Panc1 (cell line): ENCODE measurements at regions not wholly inside any gene's neighbourhood (a gene's known extent, or its start where the extent isn't known, plus 50 kb on each side); places are given as distances from the start of the nearest gene placed in this dataset.

ENCODE experiments used
- ATAC-seq: fragments of 200-7000 bp; cut with Tn5 transposase; 2 replicates; pipeline ENCODE4 v1.9.1; 2020; ENCODE audit warnings: mild to moderate bottlenecking, moderate library complexity
- BruUV-seq: library from RNA; stranded (reverse); fragments of 400-500 nt; replicated peaks from 2 replicates; lab custom pipeline; 2021; lab: Mats Ljungman, UMichigan
- CTCF ChIA-PET: fragments of 300-600 bp; sonication (Branson Sonifier 250); formaldehyde crosslinking; loops from one replicate; lab custom pipeline; 2022; ENCODE audit warnings: antibody characterized with exemption; lab: Charles Lee
- POLR2A ChIA-PET: fragments of 300-600 bp; sonication (Branson Sonifier 250); formaldehyde crosslinking; loops from one replicate; lab custom pipeline; 2022; ENCODE audit warnings: antibody characterized with exemption; lab: Charles Lee
- DNase-seq: peaks from one replicate; pipeline ENCODE4 v3.0.0-alpha.2; 2010; ENCODE audit warnings: low read depth, low spot score
- H3K27ac ChIP-seq: 2 replicates; pipeline ENCODE4 v1.5.1; 2011; ENCODE audit warnings: mild to moderate bottlenecking, low read length, inconsistent platforms
- H3K27me3 ChIP-seq: fragments of 200-500 bp; sonication (Bioruptor generic); 2 replicates; pipeline ENCODE4 v1.6.0; 2014; ENCODE audit warnings: low read length, inconsistent platforms; ENCODE audit not compliant: control insufficient read depth, insufficient read depth
- H3K36me3 ChIP-seq: fragments of 200-500 bp; sonication (Bioruptor generic); 2 replicates; pipeline ENCODE4 v1.5.1; 2014; ENCODE audit warnings: inconsistent platforms, mild to moderate bottlenecking, low read length, moderate library complexity; ENCODE audit not compliant: control insufficient read depth, insufficient read depth
- H3K4me1 ChIP-seq: 2 replicates; pipeline ENCODE4 v1.5.1; 2011; ENCODE audit warnings: inconsistent platforms, mild to moderate bottlenecking, low read length, moderate library complexity; ENCODE audit not compliant: control insufficient read depth, insufficient read depth
- H3K4me3 ChIP-seq, 2 experiments: 2 replicates each; pipeline ENCODE4 v1.5.1; 2011 to 2012; ENCODE audit warnings: low read depth in 2 of 2, low read length in 2 of 2, mild to moderate bottlenecking in 2 of 2, inconsistent platforms in 1 of 2, moderate library complexity in 1 of 2
- H3K9me3 ChIP-seq: fragments of 200-500 bp; sonication (Bioruptor generic); 2 replicates; pipeline ENCODE4 v1.5.1; 2014; ENCODE audit warnings: low read depth, mild to moderate bottlenecking, inconsistent platforms, low read length, moderate library complexity; ENCODE audit not compliant: control insufficient read depth, insufficient read depth
- POLR2AphosphoS5 ChIP-seq: IDR thresholded peaks from 2 replicates; pipeline ENCODE4 v1.6.1; 2012; ENCODE audit warnings: mild to moderate bottlenecking, low read depth, low read length, moderate library complexity
- REST ChIP-seq, 2 experiments: IDR thresholded peaks; 2 replicates each; pipeline ENCODE4 v1.6.1; 2011 to 2012; ENCODE audit warnings: low read depth in 2 of 2, control low read depth in 1 of 2, low read length in 1 of 2, mild to moderate bottlenecking in 1 of 2, moderate library complexity in 1 of 2; ENCODE audit not compliant: insufficient read depth in 1 of 2
- SIN3A ChIP-seq: IDR thresholded peaks from 2 replicates; pipeline ENCODE4 v1.6.1; 2012; ENCODE audit warnings: low read depth, mild to moderate bottlenecking, low read length, moderate library complexity, borderline replicate concordance; ENCODE audit not compliant: insufficient read depth
- TCF7L2 ChIP-seq: IDR thresholded peaks from 2 replicates; pipeline ENCODE4 v1.6.1; 2011; ENCODE audit warnings: mild to moderate bottlenecking, low read depth, low read length, inconsistent platforms
- in situ Hi-C: cut with HindIII; loops from 2 replicates; pipeline ENCODE4 v1.10.0; 2016; ENCODE audit warnings: low sequenced_read_pairs, low pct_unique_long_range_greater_than_20kb
- intact Hi-C: fragments of 100-400 bp; cut with micrococcal nuclease; formaldehyde crosslinking; loops from one replicate; pipeline ENCODE4 v1.10.0; 2022; ENCODE audit not compliant: unreplicated experiment
- TF ChIP-seq, protein P1 (sequence below): fragments of 450-650 bp; IDR thresholded peaks from 2 replicates; pipeline ENCODE4 v1.5.1; 2017; ENCODE audit warnings: mild to moderate bottlenecking

DNA sequence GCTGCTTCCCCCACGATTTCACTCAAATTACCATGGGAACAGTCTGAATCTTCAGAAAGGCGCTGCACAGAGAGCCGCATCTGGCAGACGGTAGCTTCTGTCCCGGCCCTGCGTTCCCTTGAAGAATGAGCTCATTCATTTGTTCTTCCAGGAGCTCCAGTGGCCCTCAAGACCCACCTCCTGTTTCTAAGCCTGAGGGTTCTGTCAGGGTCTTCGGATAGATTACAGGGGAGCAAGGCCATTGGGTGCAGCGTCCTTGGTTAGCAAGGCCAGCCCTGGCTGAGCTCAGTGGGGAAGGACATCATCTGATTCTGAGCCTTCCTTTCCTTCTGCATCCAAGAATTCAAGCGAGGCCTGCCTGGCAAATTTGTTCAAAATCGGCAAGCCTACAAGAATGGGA lies 111.9 kb downstream of the PDCL3 start:
- no peak for TF ChIP-seq REST (IDR thresholded peaks at IDR 0.05; ENCODE audit: insufficient read depth in 1 of 2, low read depth in 2 of 2, low read length in 1 of 2)
- no peak for TF ChIP-seq POLR2AphosphoS5
- TF ChIP-seq, protein P1, sequence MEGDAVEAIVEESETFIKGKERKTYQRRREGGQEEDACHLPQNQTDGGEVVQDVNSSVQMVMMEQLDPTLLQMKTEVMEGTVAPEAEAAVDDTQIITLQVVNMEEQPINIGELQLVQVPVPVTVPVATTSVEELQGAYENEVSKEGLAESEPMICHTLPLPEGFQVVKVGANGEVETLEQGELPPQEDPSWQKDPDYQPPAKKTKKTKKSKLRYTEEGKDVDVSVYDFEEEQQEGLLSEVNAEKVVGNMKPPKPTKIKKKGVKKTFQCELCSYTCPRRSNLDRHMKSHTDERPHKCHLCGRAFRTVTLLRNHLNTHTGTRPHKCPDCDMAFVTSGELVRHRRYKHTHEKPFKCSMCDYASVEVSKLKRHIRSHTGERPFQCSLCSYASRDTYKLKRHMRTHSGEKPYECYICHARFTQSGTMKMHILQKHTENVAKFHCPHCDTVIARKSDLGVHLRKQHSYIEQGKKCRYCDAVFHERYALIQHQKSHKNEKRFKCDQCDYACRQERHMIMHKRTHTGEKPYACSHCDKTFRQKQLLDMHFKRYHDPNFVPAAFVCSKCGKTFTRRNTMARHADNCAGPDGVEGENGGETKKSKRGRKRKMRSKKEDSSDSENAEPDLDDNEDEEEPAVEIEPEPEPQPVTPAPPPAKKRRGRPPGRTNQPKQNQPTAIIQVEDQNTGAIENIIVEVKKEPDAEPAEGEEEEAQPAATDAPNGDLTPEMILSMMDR: no peak
- TF ChIP-seq TCF7L2: no peak
- TF ChIP-seq SIN3A: no peak
- BruUV-seq: no TSS peak
- Histone ChIP-seq H3K9me3 (no peaks in the 10 kb centered on the region), H3K27me3 (no peaks in the 10 kb centered on the region), H3K27ac (no peak overlapping the region), H3K36me3 (no peaks in the 10 kb centered on the region), H3K4me1 (no peaks in the 10 kb centered on the region), H3K4me3 (no peak overlapping the region)
- intact Hi-C loops (no loop called here), in situ Hi-C loops (no loop called here)
- no peak for DNase-seq
- no peak for ATAC-seq
- ChIA-PET POLR2A (no interaction called here), CTCF (no interaction called here)

- in situ Hi-C loops: no loop called here
- H3K9me3 ChIP-seq: no peaks in the 10 kb centered on the region
- H3K27me3 ChIP-seq: no peaks in the 10 kb centered on the region
- no peak overlapping the region for H3K4me3 ChIP-seq
- no peak for TF ChIP-seq POLR2AphosphoS5
- TF ChIP-seq REST (IDR thresholded peaks at IDR 0.05; ENCODE audit: insufficient read depth in 1 of 2, low read depth in 2 of 2, low read length in 1 of 2): no peak
- no peak for TF ChIP-seq SIN3A
- TF ChIP-seq, protein P1: no peak
- no peak for TF ChIP-seq TCF7L2
- H3K36me3 ChIP-seq: no peaks in the 10 kb centered on the region
- ChIA-PET CTCF (no interaction called here), POLR2A (no interaction called here)
- no TSS peak for BruUV-seq
- no peak overlapping the region for H3K27ac ChIP-seq
- DNase-seq: no peak
- no peak for ATAC-seq
- intact Hi-C loops: no loop called here
- H3K4me1 ChIP-seq: no peaks in the 10 kb centered on the region
Observed at GRCh38 chr2:100675373-100675772, 112.6 kb downstream of the PDCL3 start.
